ENCODE measurements at regions not wholly inside any gene's neighbourhood (a gene's known extent, or its start where the extent isn't known, plus 50 kb on each side); places are given as distances from the start of the nearest gene placed in this dataset.

- no peaks in the 10 kb centered on the region for H3K9me2 ChIP-seq (ENCODE audit: insufficient read depth, low read length)
- no peak overlapping the region for H3K27ac ChIP-seq (ENCODE audit: low read depth, low read length, poor library complexity, severe bottlenecking)
- H3K79me2 ChIP-seq (ENCODE audit: insufficient read depth, low read depth, low read length): no peaks in the 10 kb centered on the region
- H3K9me3 ChIP-seq (ENCODE audit: low read length): no peaks in the 10 kb centered on the region
- H3K36me3 ChIP-seq (ENCODE audit: insufficient read depth, low read length): no peaks in the 10 kb centered on the region
- TF ChIP-seq EZH2phosphoT487 (IDR thresholded peaks at IDR 0.05; ENCODE audit: borderline replicate concordance, low read depth, low read length) (no peak), CTCF (conservative IDR thresholded peaks at IDR 0.05; ENCODE audit: low read length) (no peak)
- no peaks in the 10 kb centered on the region for H4K20me1 ChIP-seq (ENCODE audit: insufficient read depth, low read length)
- H2AFZ ChIP-seq (ENCODE audit: low read length): no peak overlapping the region
- CTCF ChIA-PET (ENCODE audit: unreplicated experiment): no interaction called here
- no peak overlapping the region for H3K4me3 ChIP-seq (ENCODE audit: low read depth, low read length, poor library complexity, severe bottlenecking)
- no peak overlapping the region for H3K4me2 ChIP-seq (ENCODE audit: low read length)
- DNase-seq (ENCODE audit: low spot score): no peak
- no TSS peak for BruUV-seq (replicated peaks)
- intact Hi-C loops (cut with micrococcal nuclease; ENCODE audit: unreplicated experiment): no loop called here
- H3K4me1 ChIP-seq (ENCODE audit: insufficient read depth, low read length, poor library complexity, severe bottlenecking): no peaks in the 10 kb centered on the region
- POLR2A ChIA-PET: no interaction called here
Measured at GRCh38 chr17:54220829-54221228, 398.1 kb downstream of the KIF2B start.

- Histone ChIP-seq H3K9me3 (ENCODE audit: low read length) (no peaks in the 10 kb centered on the region), H2AFZ (ENCODE audit: low read length) (no peak overlapping the region), H3K4me3 (ENCODE audit: low read depth, low read length, poor library complexity, severe bottlenecking) (no peak overlapping the region), H3K9me2 (ENCODE audit: insufficient read depth, low read length) (no peaks in the 10 kb centered on the region), H3K36me3 (ENCODE audit: insufficient read depth, low read length) (no peaks in the 10 kb centered on the region), H3K27ac (ENCODE audit: low read depth, low read length, poor library complexity, severe bottlenecking) (no peak overlapping the region), H3K4me2 (ENCODE audit: low read length) (no peak overlapping the region), H4K20me1 (ENCODE audit: insufficient read depth, low read length) (no peaks in the 10 kb centered on the region), H3K79me2 (ENCODE audit: insufficient read depth, low read depth, low read length) (no peaks in the 10 kb centered on the region), H3K4me1 (ENCODE audit: insufficient read depth, low read length, poor library complexity, severe bottlenecking) (no peaks in the 10 kb centered on the region)
- TF ChIP-seq CTCF (conservative IDR thresholded peaks at IDR 0.05; ENCODE audit: low read length) (no peak), EZH2phosphoT487 (IDR thresholded peaks at IDR 0.05; ENCODE audit: borderline replicate concordance, low read depth, low read length) (no peak)
- ChIA-PET CTCF (ENCODE audit: unreplicated experiment) (no interaction called here), POLR2A (no interaction called here)
- intact Hi-C loops (cut with micrococcal nuclease; ENCODE audit: unreplicated experiment): no loop called here
- BruUV-seq (replicated peaks): no TSS peak
- no peak for DNase-seq (ENCODE audit: low spot score)
Measured at GRCh38 chr17:54221499-54221898, 398.8 kb downstream of the KIF2B start.

- no peak overlapping the region for H3K4me2 ChIP-seq (ENCODE audit: low read length)
- no peaks in the 10 kb centered on the region for H3K36me3 ChIP-seq (ENCODE audit: insufficient read depth, low read length)
- no TSS peak for BruUV-seq (replicated peaks)
- no peaks in the 10 kb centered on the region for H3K9me2 ChIP-seq (ENCODE audit: insufficient read depth, low read length)
- no peaks in the 10 kb centered on the region for H3K9me3 ChIP-seq (ENCODE audit: low read length)
- no peaks in the 10 kb centered on the region for H3K79me2 ChIP-seq (ENCODE audit: insufficient read depth, low read depth, low read length)
- H4K20me1 ChIP-seq (ENCODE audit: insufficient read depth, low read length): no peaks in the 10 kb centered on the region
- H3K4me3 ChIP-seq (ENCODE audit: low read depth, low read length, poor library complexity, severe bottlenecking): no peak overlapping the region
- TF ChIP-seq CTCF (conservative IDR thresholded peaks at IDR 0.05; ENCODE audit: low read length) (no peak), EZH2phosphoT487 (IDR thresholded peaks at IDR 0.05; ENCODE audit: borderline replicate concordance, low read depth, low read length) (no peak)
- intact Hi-C loops (cut with micrococcal nuclease; ENCODE audit: unreplicated experiment): no loop called here
- H3K27ac ChIP-seq (ENCODE audit: low read depth, low read length, poor library complexity, severe bottlenecking): no peak overlapping the region
- ChIA-PET CTCF (ENCODE audit: unreplicated experiment) (no interaction called here), POLR2A (interaction anchor here (0.9 kb wide), 1 partner anchor 171 kb away, joined by 3 read pairs; no protein-coding TSS in a partner anchor)
- no peak overlapping the region for H2AFZ ChIP-seq (ENCODE audit: low read length)
- DNase-seq (ENCODE audit: low spot score): no peak
- H3K4me1 ChIP-seq (ENCODE audit: insufficient read depth, low read length, poor library complexity, severe bottlenecking): no peaks in the 10 kb centered on the region
Measured at GRCh38 chr17:54235571-54235970, 412.8 kb downstream of the KIF2B start.
